NCI-H187 treated with DMSO at 0.1 percent for 48 hours (cell line): ENCODE measurements at regions not wholly inside any gene's neighbourhood (a gene's known extent, or its start where the extent isn't known, plus 50 kb on each side); places are given as distances from the start of the nearest gene placed in this dataset.
"Not testable (repeated sequence)": the region's sequence is repeated elsewhere in the genome, so short reads cannot be mapped to it uniquely, and the experiment has no call there.

Source experiments
- DNase-seq: peaks from one replicate; lab custom pipeline; 2025; lab: John Stamatoyannopoulos, UW

DNA sequence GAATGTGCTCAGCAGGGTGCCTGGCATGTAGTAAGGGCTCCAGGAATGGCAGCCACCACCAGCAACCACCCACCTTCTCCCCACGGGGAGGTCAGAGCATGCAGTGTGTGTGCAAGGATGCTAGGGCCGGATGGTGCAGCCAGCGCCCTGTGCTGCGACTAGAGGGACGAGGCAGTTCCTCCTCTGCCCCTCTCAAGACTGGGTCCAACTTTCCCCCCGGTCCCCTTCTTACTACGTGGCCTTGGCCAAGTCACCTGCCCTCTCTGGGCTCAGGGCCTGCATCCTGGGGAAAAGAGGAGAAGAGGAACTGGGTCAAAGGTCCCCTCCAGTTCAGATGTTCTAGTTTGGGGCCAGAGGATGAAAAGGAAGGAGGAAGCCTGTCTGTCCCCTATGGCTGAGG lies 71.6 kb upstream of the TARDBP start:
- DNase-seq = no peak

DNA sequence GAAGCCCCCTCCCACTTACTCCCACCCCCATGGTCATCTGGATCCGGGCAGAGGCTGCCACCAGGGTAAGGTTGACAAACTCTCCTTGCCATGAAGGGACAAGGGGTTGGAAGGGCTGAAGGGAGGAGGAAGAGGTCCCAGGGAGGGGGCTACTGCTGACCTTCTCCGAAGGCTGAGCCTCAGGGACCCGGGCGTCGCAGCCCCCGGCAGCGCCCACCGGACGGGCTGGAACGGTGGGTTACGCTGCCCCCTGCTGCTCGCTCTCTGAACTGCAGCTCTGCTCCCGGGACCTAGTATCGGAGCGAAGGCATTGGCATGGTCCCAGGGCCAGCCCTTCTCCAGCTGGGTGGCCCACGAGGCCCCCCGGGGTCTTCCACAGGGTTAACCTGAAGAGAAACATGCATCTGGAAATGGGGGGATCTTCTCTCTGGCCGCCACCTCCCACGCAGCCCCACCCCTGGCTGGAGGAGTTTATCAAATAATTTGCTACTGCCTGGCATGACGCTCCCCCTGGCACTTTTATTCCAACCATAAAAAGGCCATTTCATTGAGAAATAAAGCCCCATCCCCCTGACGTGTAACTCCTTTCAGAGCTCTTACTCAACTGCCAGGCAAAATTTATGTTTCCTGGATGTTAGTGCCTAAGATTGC lies 70.4 kb upstream of the TARDBP start:
- no peak for DNase-seq

DNA sequence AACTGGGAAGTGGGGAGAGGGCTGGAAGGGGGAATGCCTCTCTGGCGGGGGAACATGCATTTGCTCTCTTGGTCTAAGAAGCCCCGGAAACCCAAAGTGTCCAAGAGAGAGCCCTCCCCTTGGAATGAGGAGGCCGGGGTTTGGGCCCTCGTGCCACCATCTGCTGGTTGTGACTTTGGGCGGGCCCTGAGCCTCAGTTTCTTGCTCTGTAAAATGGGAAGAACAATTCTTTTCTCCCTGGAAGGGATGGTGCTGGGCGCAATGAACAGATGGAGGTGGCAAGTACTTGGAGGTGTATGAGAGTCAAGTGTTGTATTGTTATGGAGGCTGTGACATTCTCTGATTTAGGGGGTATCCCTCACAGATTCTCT lies 69.9 kb upstream of the TARDBP start:
- DNase-seq = no peak

DNA sequence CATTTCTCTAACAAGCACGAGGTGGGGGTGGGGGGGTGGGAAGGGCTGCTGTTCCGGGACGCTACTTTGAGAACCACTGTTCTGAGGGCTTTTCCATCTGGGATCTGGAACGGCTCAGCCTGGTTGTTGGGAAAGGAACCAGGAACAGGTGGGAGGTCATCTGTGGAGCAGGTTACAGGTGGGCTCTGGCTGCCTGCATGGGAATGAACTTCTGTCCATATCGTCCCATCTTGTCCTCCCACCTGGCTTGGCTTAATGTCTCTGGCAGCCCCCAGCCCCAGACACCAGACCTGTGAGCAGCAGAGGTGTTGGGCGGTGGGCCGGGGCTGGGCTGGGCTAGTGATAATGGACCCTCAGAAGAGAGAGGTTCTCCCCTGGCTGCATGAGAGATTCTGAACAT lies 69.4 kb upstream of the TARDBP start:
- no peak for DNase-seq

DNA sequence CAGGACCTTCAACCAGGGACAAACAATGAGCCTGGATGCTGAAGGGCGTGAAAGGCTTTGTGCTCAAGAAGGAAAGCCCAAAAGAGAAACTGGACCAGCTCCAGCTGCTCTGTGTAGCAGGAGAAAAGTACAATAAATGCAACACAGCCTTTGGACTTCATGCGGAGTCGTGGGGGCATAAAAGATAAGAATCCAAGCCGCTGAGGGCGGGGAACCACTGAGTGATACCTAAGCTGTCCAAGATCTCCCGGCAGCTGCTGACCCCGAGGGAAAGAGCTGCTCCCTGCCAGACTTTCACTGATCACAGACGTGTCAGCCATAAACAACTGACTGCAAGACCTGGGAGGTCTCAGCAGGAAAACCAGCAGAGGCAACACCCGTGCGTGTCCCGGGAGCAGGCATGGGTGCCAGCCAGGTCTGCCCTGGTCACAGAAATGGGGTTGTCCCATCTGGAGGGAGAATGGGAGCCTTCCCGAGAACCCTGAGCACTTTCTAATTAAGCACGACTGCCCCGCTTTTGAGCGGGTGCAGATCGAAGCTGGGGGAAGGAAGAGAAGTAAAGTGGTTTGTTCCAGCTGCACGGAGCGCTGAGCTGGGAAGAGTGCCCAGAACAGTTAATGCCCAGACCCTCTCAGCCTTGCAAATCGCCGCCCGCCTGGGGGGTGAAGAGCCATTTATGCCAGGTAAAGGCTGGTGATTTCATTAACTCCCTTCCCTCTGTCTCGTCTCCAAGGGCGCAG lies 68.3 kb upstream of the TARDBP start:
- peak; percentile 74 for DNase-seq

DNA sequence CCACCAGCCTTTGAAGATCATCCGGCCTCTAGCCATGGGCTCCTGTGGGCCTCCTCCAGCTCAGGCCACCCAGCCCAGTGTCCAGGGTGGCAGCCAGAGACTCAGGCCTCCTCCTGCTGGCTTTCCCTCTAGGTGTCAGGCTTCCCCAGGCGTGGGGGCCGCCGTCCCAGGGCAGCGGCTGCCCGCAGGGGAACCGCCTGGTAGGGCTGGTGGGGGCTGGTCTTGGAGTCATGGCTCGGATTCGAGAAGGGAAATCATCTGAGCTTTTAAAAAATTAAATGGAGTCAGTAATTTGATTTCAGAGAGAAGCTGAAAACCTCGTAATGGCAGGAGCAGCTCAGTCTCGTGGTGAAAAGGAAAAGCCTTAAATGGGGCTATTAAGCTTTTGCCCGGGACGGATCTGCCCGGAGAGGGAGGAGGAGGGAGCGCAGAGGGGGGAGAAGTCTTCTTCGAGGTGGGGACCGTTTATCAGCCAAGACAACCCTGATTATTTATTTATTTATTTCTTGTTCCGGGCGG lies 66.4 kb upstream of the TARDBP start:
- DNase-seq = no peak

DNA sequence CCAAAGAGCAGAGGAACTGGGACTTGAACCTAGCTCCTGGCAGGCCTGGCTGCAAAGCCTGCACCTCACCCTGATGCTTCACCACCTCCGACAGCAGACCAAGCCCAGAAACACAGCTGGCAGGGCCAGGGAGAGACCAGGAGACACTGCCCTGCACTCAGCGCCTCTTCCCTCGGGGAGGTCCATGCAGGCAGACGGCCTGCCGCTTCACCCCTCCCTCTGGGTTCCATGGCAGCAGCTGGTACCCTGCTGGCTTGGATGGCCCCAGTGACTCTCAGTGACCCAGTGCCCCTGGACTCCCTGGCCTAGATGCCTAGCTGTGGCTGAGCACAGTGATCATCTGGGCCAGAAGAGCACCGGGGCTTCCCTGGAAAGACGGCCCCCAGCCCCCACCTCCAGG lies 65.3 kb upstream of the TARDBP start:
- no peak for DNase-seq

DNA sequence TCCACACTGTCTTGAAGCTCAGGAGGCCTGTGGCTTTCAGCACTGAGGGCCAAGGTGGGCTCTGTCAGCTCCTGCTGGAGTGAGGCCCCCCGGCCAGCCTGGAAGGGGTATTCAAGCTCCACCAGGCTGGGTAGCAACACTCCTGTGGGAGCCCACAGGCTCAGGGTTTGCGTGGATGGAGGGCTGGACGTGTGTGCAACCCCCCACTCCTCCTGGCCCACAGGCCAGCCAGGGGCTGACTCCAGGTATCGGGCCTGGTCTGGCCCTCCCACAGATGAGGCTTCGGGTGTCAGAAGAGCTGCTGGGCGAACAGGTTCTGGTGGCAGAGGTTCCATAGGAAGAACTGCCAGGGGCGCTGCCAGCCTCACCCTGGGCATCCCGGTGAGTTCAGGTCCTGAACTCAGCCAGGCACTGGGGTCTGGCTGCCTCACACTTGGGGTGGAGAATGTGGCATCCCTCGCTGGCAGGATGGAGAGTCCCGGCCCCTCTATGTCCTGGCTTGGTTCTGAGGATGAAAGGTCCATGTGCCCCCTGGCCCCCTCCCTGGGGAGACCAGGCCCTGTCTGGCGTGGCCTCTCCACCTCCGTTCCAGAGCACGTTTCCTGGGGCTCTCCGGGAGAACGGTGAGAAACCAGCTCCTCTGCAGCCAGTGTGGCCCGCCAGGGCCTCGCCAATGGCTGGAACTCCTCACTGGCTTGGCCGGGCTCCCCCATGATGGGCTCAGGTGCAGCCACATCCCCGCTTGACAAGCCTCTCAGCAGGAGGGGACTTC lies 64.6 kb upstream of the TARDBP start:
- no peak for DNase-seq

DNA sequence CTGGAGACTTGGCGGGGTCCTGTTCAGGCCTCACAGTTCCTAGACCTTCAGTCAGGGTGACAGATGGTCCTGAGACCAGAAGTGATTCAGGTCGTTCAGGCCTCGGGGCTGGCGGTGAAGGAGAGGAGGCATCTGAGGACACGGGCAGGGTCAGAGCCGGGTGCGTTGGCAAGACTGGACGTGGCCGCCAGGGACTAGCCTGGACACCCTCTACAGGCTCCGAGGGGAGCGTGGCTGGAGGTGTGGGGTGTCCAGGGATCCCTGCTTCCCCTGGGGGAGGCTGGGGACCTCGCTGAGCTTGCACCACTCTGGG lies 64.0 kb upstream of the TARDBP start:
- no peak for DNase-seq

DNA sequence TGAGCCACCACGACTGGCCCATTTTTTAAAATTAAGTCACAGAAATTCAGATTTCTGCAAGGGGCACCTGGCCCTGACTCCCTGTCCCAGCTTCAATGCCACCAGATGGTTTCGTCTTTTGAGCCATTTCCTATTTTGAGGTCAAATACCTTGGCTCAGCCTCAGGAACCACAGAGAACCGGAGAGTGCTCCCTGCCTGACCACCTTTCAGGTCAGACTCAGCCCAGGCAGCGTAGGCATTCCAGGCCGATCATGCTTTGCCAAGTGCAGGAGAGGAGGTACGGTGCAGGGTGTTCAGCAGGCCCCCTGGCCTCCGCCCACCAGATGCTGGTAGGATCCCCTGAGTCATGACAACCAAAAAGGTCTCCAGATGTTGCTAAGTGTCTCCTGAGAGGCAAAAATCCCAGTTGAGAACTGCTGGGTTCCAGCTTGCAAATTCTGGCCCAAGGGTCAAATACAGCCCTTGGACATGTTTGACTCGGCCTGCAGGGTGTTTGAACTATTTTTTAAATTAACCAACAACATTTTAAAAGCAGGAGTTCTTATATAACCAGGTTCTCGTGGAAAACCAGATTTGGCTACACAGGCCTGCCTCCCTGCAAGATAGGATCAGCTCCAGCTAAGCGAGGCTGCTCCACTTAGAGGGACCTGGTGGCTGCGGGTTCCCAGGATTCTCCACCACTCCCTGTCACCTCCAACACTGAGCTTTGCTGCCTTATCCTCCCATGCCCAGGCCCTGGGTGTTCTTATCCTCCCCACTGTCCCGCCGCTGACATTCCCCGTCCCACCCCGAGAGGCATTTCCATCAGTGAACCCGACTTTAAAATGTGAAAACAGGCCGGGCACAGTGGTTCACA lies 61.9 kb upstream of the TARDBP start:
- no peak for DNase-seq

DNA sequence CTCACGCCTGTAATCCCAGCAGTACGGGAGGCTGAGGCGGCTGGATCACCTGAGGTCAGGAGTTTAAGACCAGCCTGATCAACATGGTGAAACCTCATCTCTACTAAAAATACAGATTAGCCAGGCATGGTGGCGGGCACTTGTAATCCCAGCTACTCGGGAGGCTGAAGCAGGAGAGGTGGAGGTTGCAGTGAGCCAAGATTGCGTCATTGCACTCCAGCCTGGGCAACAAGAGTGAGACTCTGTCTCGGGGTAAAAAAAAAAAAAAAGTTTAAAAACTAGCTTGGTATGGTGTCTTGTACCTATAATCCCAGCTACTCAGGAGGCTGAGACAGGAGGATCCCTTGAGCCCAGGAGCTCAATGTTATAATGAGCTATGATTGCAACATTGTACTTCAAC lies 61.2 kb upstream of the TARDBP start:
- not testable (repeated sequence) for DNase-seq

DNA sequence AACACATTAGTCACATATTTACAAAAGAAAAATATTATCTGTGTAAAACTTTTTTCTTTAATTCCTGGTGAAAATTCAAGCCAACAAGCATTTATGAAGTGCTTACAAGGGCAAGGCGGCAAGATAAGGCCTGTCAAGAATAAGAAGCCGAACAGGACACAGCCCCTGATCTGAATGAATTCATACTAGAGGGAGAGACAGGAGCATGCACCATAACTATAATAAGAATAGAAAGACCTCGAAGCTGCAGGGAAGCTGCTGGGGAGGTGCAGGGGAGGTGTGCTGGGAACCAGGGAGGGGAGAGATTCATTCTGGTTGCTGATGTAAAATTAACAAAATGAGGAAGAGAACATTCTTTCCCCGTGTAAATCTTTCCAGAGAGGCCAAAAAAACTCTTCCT lies 60.5 kb upstream of the TARDBP start:
- DNase-seq = no peak

DNA sequence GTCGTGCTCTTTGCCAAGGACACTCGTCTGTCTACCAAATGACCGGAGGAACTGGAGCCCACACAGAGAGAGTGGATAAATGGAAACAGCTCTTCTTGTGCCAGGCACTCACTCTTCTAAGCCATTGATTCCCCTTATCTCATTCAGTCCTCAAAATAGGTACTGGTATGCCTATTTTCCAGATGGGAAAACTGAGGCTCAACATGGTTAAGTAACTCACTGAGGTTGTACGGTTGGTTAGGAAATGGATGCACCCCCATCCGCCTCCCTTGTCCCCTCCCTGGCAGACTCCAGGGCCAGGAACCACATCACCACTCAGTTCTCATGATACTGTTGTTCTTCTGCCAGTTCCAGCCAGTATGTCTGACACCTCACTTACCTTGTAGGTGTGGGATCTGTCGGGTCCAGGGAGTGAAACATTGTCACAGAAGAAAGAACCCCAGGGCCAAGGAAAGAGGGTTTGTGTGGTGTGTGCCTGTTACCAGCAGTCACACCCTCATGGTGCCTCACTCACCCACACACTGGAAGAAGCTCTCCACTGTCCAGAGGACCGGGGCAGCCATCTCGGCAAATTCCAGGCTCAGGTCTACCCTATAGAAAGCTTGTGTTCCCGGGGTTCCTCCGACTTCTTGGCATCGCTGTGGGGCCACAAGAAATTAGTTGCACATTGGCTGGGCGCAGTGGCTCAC lies 58.8 kb upstream of the TARDBP start:
- DNase-seq = no peak

DNA sequence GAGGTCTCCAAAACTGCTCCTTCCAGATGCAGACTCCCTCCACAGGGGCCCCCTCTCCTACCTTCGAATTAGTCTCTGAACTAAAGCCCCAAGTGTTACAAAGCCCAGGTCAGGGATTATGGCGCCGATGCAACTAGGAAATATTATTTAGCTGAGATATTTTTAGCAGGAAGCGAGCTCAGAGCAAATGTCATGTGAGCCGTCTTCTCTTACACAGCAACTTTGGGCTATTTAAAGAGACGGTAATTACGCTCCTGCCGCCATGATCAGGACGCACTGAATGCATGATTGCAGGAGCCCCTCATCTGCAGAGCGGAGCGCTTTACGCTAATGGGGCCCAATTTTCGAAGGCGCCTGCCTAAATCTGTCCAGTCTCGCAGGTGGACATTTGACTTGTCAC lies 55.3 kb upstream of the TARDBP start:
- DNase-seq = no peak

DNA sequence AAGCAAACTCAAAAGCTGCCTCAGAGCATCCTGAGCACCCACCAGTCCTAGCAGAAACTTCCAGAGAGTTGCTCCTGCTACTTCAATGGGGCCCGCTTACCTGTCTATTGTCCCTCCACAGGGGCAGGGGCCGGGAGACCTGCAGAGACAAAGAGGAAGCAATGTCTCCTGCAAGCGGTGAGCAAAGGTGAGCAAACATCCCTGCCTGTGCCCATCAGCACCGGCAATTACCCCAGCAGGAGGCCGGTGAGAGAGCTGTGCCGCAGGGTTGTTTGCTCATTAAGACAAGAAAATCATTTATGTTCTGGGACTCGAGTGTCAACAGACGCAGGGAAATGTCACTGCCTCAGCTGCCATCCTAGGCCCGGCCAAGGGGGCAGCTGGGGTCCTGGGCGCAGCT lies 53.8 kb upstream of the TARDBP start:
- DNase-seq = peak; percentile 73

DNA sequence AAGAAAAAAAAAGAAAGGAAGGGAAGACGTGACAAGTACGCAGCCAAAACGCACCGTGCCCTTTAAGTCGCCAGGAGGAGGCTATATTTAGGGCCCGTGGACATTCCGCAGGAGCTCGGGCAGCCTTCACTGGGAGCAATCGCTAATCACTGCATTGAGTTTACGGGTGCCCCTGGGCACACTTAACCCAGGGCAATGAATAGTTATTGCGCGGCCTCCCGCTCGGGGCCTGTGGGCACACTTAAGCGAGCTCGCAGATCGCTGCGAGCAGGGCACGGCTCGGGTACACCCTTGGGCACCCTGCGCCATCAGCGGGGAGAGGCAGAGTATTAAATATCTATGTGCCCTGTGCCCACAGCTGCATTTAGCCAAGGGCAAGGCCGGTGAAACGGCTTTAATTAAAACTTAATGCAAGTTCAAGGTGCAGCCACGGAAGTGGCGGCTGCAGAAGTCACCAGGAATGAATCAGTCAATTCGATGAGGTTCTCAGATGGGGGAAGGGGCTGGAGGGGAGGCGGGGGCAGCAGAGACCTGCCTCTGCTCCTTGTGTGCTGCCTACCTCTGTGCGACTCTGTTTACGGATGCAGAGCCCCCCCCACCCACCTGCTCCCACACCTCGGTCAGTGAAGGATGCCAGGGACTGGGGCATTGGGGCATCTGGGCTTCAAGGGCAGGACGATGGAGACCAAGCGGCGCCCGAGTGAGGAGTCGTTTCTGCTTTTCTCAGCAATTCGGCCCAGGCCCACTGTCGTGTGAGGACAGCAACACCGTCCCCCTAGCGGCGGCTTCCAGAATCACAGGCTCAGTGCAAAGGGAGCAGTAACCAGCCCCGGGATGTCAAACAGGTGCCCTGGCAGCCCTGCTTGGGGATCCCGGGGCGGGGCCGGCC lies 51.8 kb upstream of the TARDBP start:
- DNase-seq = peak; percentile 63

DNA sequence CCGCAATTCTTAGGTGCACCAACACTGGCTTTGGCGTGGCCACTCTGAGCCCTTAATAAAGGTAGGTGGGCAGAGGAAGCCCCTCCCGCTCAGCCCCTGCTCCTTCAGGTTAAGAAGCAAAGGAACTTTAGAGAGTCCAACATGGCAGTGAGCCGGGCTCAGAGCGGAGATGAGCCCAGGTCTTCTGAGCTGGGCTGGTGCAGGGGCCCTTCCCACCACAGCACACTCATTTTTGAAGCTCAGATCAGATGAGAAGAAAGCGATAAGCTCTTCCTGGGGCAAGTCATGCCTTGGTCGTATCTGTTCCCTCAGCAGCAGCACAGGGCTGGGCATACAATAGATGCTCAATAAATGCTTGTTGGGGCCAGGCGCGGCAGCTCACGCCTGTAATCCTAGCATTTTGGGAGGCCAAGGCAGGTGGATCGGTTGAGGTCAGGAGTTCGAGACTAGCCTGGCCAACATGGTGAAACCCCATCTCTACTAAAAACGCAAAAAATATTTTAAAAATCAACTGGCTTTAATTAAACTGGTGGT lies 51.1 kb upstream of the TARDBP start:
- DNase-seq = no peak

DNA sequence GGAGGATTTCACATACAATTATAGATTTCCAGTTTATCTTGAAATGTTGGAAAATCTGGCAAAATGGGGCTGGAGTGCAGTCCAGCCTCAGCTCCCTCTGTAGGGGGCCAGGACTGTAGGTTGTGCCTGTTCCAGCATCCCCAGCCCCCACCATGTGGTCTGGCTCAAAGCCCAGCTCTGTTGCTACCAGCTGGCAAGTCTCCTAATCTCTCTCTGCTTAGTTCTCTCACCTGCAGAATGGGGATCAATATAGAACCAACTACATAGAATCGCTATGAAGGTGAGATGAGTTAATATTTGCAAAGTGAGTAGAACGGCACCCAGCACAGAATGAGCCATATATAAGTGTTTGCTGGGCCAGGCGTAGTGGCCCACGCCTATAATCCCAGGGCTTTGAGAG lies 50.0 kb upstream of the TARDBP start:
- DNase-seq = peak; percentile 41
